GM12878 (cell line): ENCODE measurements at regions not wholly inside any gene's neighbourhood (a gene's known extent, or its start where the extent isn't known, plus 50 kb on each side); places are given as distances from the start of the nearest gene placed in this dataset.

Source experiments
- ATAC-seq: fragments of 200-7000 bp; cut with Tn5 transposase; 3 replicates; pipeline ENCODE4 v1.9.1; 2020; ENCODE audit warnings: mild to moderate bottlenecking, moderate library complexity
- BruUV-seq: library from RNA; stranded (reverse); fragments of 400-500 nt; replicated peaks from 2 replicates; lab custom pipeline; 2021; lab: Mats Ljungman, UMichigan
- CTCF ChIA-PET: fragments of 300-600 bp; sonication (Branson Sonifier 250); formaldehyde crosslinking; extraction: SDS; loops from one replicate; lab custom pipeline; 2021; ENCODE audit warnings: inconsistent platforms; lab: Yijun Ruan, JAX
- POLR2A ChIA-PET: fragments of 350-600 bp; formaldehyde crosslinking; extraction: SDS; loops from one replicate; lab custom pipeline; 2021; ENCODE audit warnings: inconsistent platforms; lab: Charles Lee
- RAD21 ChIA-PET: fragments of 300-600 bp; sonication (Branson Sonifier 250); formaldehyde crosslinking; loops from one replicate; lab custom pipeline; 2023; ENCODE audit warnings: antibody characterized with exemption; ENCODE audit not compliant: unreplicated experiment; lab: Charles Lee
- SMC1A ChIA-PET: fragments of 300-600 bp; sonication (Branson Sonifier 250); formaldehyde crosslinking; loops from one replicate; lab custom pipeline; 2023; ENCODE audit not compliant: unreplicated experiment, uncharacterized antibody; lab: Charles Lee
- DNase-seq: peaks from one replicate; pipeline ENCODE4 v3.0.0-alpha.2; 2011; ENCODE audit warnings: low read depth, low spot score
- FAIRE-seq: peaks from 3 replicates; lab custom pipeline; 2011; peaks lifted over from hg19 to GRCh38; lab: Jason Lieb, UNC
- H2AFZ ChIP-seq: 2 replicates; pipeline ENCODE4 v1.6.0; 2011; ENCODE audit warnings: low read depth, low read length, control low read depth; ENCODE audit not compliant: control insufficient read depth
- H3K27ac ChIP-seq: 2 replicates; pipeline ENCODE4 v1.5.1; 2011; ENCODE audit warnings: control low read depth; ENCODE audit not compliant: control insufficient read depth, insufficient read depth
- H3K27me3 ChIP-seq, 2 experiments: replicated peaks in 1 of 2; 2 replicates each; pipeline versions ENCODE4 v1.6.0 to v1.6.1; 2011; ENCODE audit warnings: low read length in 1 of 2; ENCODE audit not compliant: control insufficient read depth in 2 of 2, insufficient read depth in 2 of 2
- H3K36me3 ChIP-seq, 2 experiments: 2 replicates each; pipeline ENCODE4 v1.5.1; 2011; ENCODE audit warnings: low read length in 1 of 2; ENCODE audit not compliant: control insufficient read depth in 2 of 2, insufficient read depth in 2 of 2
- H3K4me1 ChIP-seq: 2 replicates; pipeline ENCODE4 v1.6.1; 2011; ENCODE audit warnings: mild to moderate bottlenecking, low read length, moderate library complexity, mixed read lengths; ENCODE audit not compliant: control insufficient read depth, insufficient read depth
- H3K4me2 ChIP-seq: 2 replicates; pipeline ENCODE4 v1.6.0; 2011; ENCODE audit warnings: control low read depth; ENCODE audit not compliant: control insufficient read depth, insufficient read depth
- H3K4me3 ChIP-seq: fragments of 200-600 bp; sonication (generic); 2 replicates; pipeline ENCODE4 v1.5.1; 2016
- H3K79me2 ChIP-seq: 2 replicates; pipeline ENCODE4 v1.6.0; 2011; ENCODE audit warnings: low read length; ENCODE audit not compliant: control insufficient read depth, insufficient read depth
- H3K9ac ChIP-seq: 2 replicates; pipeline ENCODE4 v1.8.0; 2011; ENCODE audit warnings: low read length, control low read depth, mixed read lengths; ENCODE audit not compliant: control insufficient read depth, insufficient read depth
- H3K9me3 ChIP-seq: replicated peaks from 3 replicates; pipeline ENCODE4 v1.5.1; 2011; ENCODE audit warnings: mild to moderate bottlenecking, low read length; ENCODE audit not compliant: control insufficient read depth, insufficient read depth
- H4K20me1 ChIP-seq: 2 replicates; pipeline ENCODE4 v1.6.0; 2011; ENCODE audit not compliant: control insufficient read depth, insufficient read depth
- ATF2 ChIP-seq: IDR thresholded peaks from 2 replicates; pipeline ENCODE4 v1.6.1; 2012; ENCODE audit warnings: low read length, inconsistent platforms
- BCL3 ChIP-seq: IDR thresholded peaks from 2 replicates; pipeline ENCODE4 v1.6.1; 2011; ENCODE audit warnings: borderline replicate concordance, low read depth, mild to moderate bottlenecking, moderate library complexity, low read length; ENCODE audit not compliant: insufficient read depth, poor library complexity, severe bottlenecking
- CEBPZ ChIP-seq: fragments of 150-350 bp; IDR thresholded peaks from 2 replicates; pipeline ENCODE4 v1.6.1; 2016; ENCODE audit warnings: low read depth, low read length
- CREM ChIP-seq: IDR thresholded peaks from 2 replicates; pipeline ENCODE4 v1.6.1; 2014; ENCODE audit warnings: antibody characterized with exemption, low read depth
- IKZF2 ChIP-seq, 2 experiments: fragments of 450-650 bp; IDR thresholded peaks; 2 replicates each; pipeline ENCODE4 v1.6.1; 2017; ENCODE audit warnings: mild to moderate bottlenecking in 2 of 2, moderate library complexity in 2 of 2
- IRF4 ChIP-seq: IDR thresholded peaks from 2 replicates; pipeline ENCODE4 v1.6.1; 2011; ENCODE audit warnings: low read depth, low read length
- KAT2A ChIP-seq: conservative IDR thresholded peaks from 2 replicates; pipeline ENCODE4 v1.6.1; 2011; ENCODE audit warnings: low read depth, low read length; ENCODE audit not compliant: control insufficient read depth
- MEF2B ChIP-seq: fragments of 450-650 bp; IDR thresholded peaks from 2 replicates; pipeline ENCODE4 v1.6.1; 2018; ENCODE audit warnings: mild to moderate bottlenecking, moderate library complexity; ENCODE audit not compliant: partially characterized antibody, poor library complexity, severe bottlenecking
- NKRF ChIP-seq: fragments of 450-650 bp; conservative IDR thresholded peaks from 2 replicates; pipeline ENCODE4 v1.6.1; 2017; ENCODE audit warnings: mild to moderate bottlenecking, moderate library complexity
- NR2F1 ChIP-seq: fragments of 450-650 bp; conservative IDR thresholded peaks from 2 replicates; pipeline ENCODE4 v1.6.1; 2017; ENCODE audit warnings: mild to moderate bottlenecking
- POLR2A ChIP-seq: IDR thresholded peaks from 2 replicates; pipeline ENCODE4 v1.6.1; 2011; ENCODE audit warnings: low read depth, mild to moderate bottlenecking, low read length
- SIN3A ChIP-seq: IDR thresholded peaks from 2 replicates; pipeline ENCODE4 v1.6.1; 2012; ENCODE audit warnings: low read depth, low read length, improper control_type of control experiment
- SIX5 ChIP-seq: IDR thresholded peaks from 2 replicates; pipeline ENCODE4 v1.6.1; 2011; ENCODE audit warnings: mild to moderate bottlenecking, low read depth, low read length, moderate library complexity; ENCODE audit not compliant: severe bottlenecking
- USF1 ChIP-seq: IDR thresholded peaks from 2 replicates; pipeline ENCODE4 v1.6.1; 2011; ENCODE audit warnings: borderline replicate concordance, low read depth, mild to moderate bottlenecking, moderate library complexity, mixed read lengths, low read length; ENCODE audit not compliant: insufficient read depth; ENCODE audit errors: extremely low read length
- YY1 ChIP-seq: IDR thresholded peaks from 2 replicates; pipeline ENCODE4 v1.6.1; 2011; ENCODE audit warnings: low read depth, mild to moderate bottlenecking, low read length
- WGBS: methylation state at CpG from one replicate; pipeline ENCODE4 v1.1.6; 2016; ENCODE audit warnings: low lambda C conversion rate; ENCODE audit not compliant: insufficient replicate concordance, insufficient coverage; ENCODE audit errors: missing lambda C conversion rate; 5-methylcytosine and 5-hydroxymethylcytosine counted together
- in situ Hi-C: fragments of 300-500 bp; cut with MboI; formaldehyde crosslinking; loops from 9 replicates; pipeline ENCODE4 v1.14.3; 2018; ENCODE audit warnings: mixed read lengths
- intact Hi-C: fragments of 100-400 bp; cut with micrococcal nuclease; formaldehyde crosslinking; loops from one replicate; pipeline ENCODE4 v1.14.2; 2022; ENCODE audit not compliant: unreplicated experiment

GRCh38 chr16:5508371-5508770, 410.8 kb upstream of the EEF2KMT start:
- POLR2A ChIA-PET, result no interaction called here
- CTCF ChIA-PET, result no interaction called here
- H3K9ac ChIP-seq, result no peak overlapping the region
- H3K9me3 ChIP-seq, result no peaks in the 10 kb centered on the region
- 13% methylated on average over 6 of the region's 6 CpGs for WGBS
- H3K4me2 ChIP-seq, result no peak overlapping the region
- H3K27ac ChIP-seq, result no peak overlapping the region
- in situ Hi-C loops, result no loop called here
- DNase-seq (no peak), ATAC-seq (no peak), FAIRE-seq (no peak)
- RAD21 ChIA-PET, result no interaction called here
- H3K36me3 ChIP-seq, result no peaks in the 10 kb centered on the region
- H3K4me1 ChIP-seq, result no peaks in the 10 kb centered on the region
- SMC1A ChIA-PET, result no interaction called here
- H2AFZ ChIP-seq, result no peak overlapping the region
- no peaks in the 10 kb centered on the region for H4K20me1 ChIP-seq
- no peak overlapping the region for H3K4me3 ChIP-seq
- H3K79me2 ChIP-seq, result no peaks in the 10 kb centered on the region
- H3K27me3 ChIP-seq, result no peaks in the 10 kb centered on the region
- BruUV-seq, result no TSS peak
- peak; percentile 44 for TF ChIP-seq BCL3
- TF ChIP-seq NR2F1, result no peak
- TF ChIP-seq MEF2B, result no peak
- peak; percentile 14 for TF ChIP-seq SIX5
- TF ChIP-seq ATF2, result no peak
- TF ChIP-seq CREM, result no peak
- TF ChIP-seq KAT2A, result no peak
- TF ChIP-seq USF1, result no peak
- TF ChIP-seq IRF4, result no peak
- peak; percentile 85 for TF ChIP-seq YY1
- TF ChIP-seq IKZF2 (IDR thresholded peaks at IDR 0.05), result no peak
- no peak for TF ChIP-seq NKRF
- TF ChIP-seq CEBPZ, result no peak
- no peak for TF ChIP-seq SIN3A
- TF ChIP-seq POLR2A, result no peak
- TF ChIP-seq, all 136 proteins: peak for 3
- intact Hi-C loops, result loop anchor here (10.0 kb wide), 1 partner anchor 106 kb away; no protein-coding TSS in a partner anchor
